ENCODE measurements at regions not wholly inside any gene's neighbourhood (a gene's known extent, or its start where the extent isn't known, plus 50 kb on each side); places are given as distances from the start of the nearest gene placed in this dataset.

GRCh38 chr7:27299861-27300260, 57.3 kb downstream of the EVX1 start:
- Mint-ChIP-seq H3K27ac (no peak overlapping the region), H3K4me1 (no peaks in the 10 kb centered on the region), H3K27me3 (ENCODE audit: low read depth) (peaks cover 12% of the 10 kb centered on the region), H3K36me3 (ENCODE audit: low read depth) (no peaks in the 10 kb centered on the region), H3K9me3 (no peaks in the 10 kb centered on the region), H3K4me3 (no peak overlapping the region)
- no peak for TF ChIP-seq CTCF (IDR thresholded peaks at IDR 0.05; ENCODE audit: unreplicated experiment in 3 of 3)

- Mint-ChIP-seq H3K9me3 (no peaks in the 10 kb centered on the region), H3K4me3 (no peak overlapping the region), H3K4me1 (no peaks in the 10 kb centered on the region), H3K36me3 (ENCODE audit: low read depth) (no peaks in the 10 kb centered on the region), H3K27ac (no peak overlapping the region), H3K27me3 (ENCODE audit: low read depth) (peaks cover 9% of the 10 kb centered on the region)
- TF ChIP-seq CTCF (IDR thresholded peaks at IDR 0.05; ENCODE audit: unreplicated experiment in 3 of 3): no peak
These were observed 57.8 kb downstream of the EVX1 start for GRCh38 chr7:27300421-27300820.

- no peak overlapping the region for H3K4me3 Mint-ChIP-seq
- peaks cover 5% of the 10 kb centered on the region for H3K27me3 Mint-ChIP-seq (ENCODE audit: low read depth)
- TF ChIP-seq CTCF (IDR thresholded peaks at IDR 0.05; ENCODE audit: unreplicated experiment in 3 of 3): no peak
These were observed 60.0 kb downstream of the EVX1 start for GRCh38 chr7:27302590-27302989.

GRCh38 chr7:27303026-27303425, 60.4 kb downstream of the EVX1 start:
- no peak for TF ChIP-seq CTCF (IDR thresholded peaks at IDR 0.05; ENCODE audit: unreplicated experiment in 3 of 3)
- H3K36me3 Mint-ChIP-seq (ENCODE audit: low read depth): no peaks in the 10 kb centered on the region
- H3K27me3 Mint-ChIP-seq (ENCODE audit: low read depth): peaks cover 5% of the 10 kb centered on the region
- no peak overlapping the region for H3K4me3 Mint-ChIP-seq
- no peaks in the 10 kb centered on the region for H3K4me1 Mint-ChIP-seq
- H3K9me3 Mint-ChIP-seq: no peaks in the 10 kb centered on the region
- H3K27ac Mint-ChIP-seq: no peak overlapping the region

More at GRCh38 chr7:27302590-27302989, 60.0 kb downstream of the EVX1 start:
- Mint-ChIP-seq H3K36me3 (ENCODE audit: low read depth) (no peaks in the 10 kb centered on the region), H3K9me3 (no peaks in the 10 kb centered on the region), H3K4me1 (no peaks in the 10 kb centered on the region), H3K27ac (no peak overlapping the region)

GRCh38 chr7:27305854-27306253, 63.3 kb downstream of the EVX1 start:
- Mint-ChIP-seq H3K27ac (no peak overlapping the region), H3K36me3 (ENCODE audit: low read depth) (no peaks in the 10 kb centered on the region), H3K4me3 (no peak overlapping the region), H3K9me3 (peaks cover 3% of the 10 kb centered on the region), H3K4me1 (no peaks in the 10 kb centered on the region), H3K27me3 (ENCODE audit: low read depth) (peaks cover 8% of the 10 kb centered on the region)
- no peak for TF ChIP-seq CTCF (IDR thresholded peaks at IDR 0.05; ENCODE audit: unreplicated experiment in 3 of 3)

GRCh38 chr7:27312820-27313219, 70.2 kb downstream of the EVX1 start:
- H3K4me3 Mint-ChIP-seq: no peak overlapping the region
- TF ChIP-seq CTCF (IDR thresholded peaks at IDR 0.05; ENCODE audit: unreplicated experiment in 3 of 3): no peak
- H3K27ac Mint-ChIP-seq: no peak overlapping the region
- peaks cover 8% of the 10 kb centered on the region for H3K27me3 Mint-ChIP-seq (ENCODE audit: low read depth)
- H3K4me1 Mint-ChIP-seq: peaks cover 9% of the 10 kb centered on the region
- H3K9me3 Mint-ChIP-seq: peaks cover 3% of the 10 kb centered on the region
- H3K36me3 Mint-ChIP-seq (ENCODE audit: low read depth): no peaks in the 10 kb centered on the region

Measured in nephron (organoid).